ENCODE measurements at regions not wholly inside any gene's neighbourhood (a gene's known extent, or its start where the extent isn't known, plus 50 kb on each side); places are given as distances from the start of the nearest gene placed in this dataset.

- no peak for DNase-seq
Measured at GRCh38 chr3:5270666-5271371, 83.3 kb downstream of the EDEM1 start.

GRCh38 chr3:5271372-5271683, 83.8 kb downstream of the EDEM1 start:
- no peak for DNase-seq

- no peak for DNase-seq
Measured at GRCh38 chr3:5272387-5272786, 84.9 kb downstream of the EDEM1 start.

GRCh38 chr3:5274091-5274490, 86.6 kb downstream of the EDEM1 start:
- DNase-seq, result no peak

- no peak for DNase-seq
Measured at GRCh38 chr3:5275529-5275928, 88.0 kb downstream of the EDEM1 start.

GRCh38 chr3:5276934-5277333, 89.4 kb downstream of the EDEM1 start:
- DNase-seq, result no peak

- no peak for DNase-seq
Measured at GRCh38 chr3:5277612-5278236, 90.2 kb downstream of the EDEM1 start.

GRCh38 chr3:5278666-5279065, 91.2 kb downstream of the EDEM1 start:
- DNase-seq, result no peak

GRCh38 chr3:5282703-5283102, 95.2 kb downstream of the EDEM1 start:
- DNase-seq, result no peak

- DNase-seq, result no peak
Measured at GRCh38 chr3:5285439-5285838, 97.9 kb downstream of the EDEM1 start.

GRCh38 chr3:5290915-5291314, 103.4 kb downstream of the EDEM1 start:
- DNase-seq, result no peak

GRCh38 chr3:5292512-5292911, 105.0 kb downstream of the EDEM1 start:
- DNase-seq, result no peak

- no peak for DNase-seq
Measured at GRCh38 chr3:5293207-5293606, 105.7 kb downstream of the EDEM1 start.

- DNase-seq, result no peak
Measured at GRCh38 chr3:5294356-5294755, 106.8 kb downstream of the EDEM1 start.

- DNase-seq, result no peak
Measured at GRCh38 chr3:5295191-5295690, 107.7 kb downstream of the EDEM1 start.

GRCh38 chr3:5296362-5296761, 108.9 kb downstream of the EDEM1 start:
- no peak for DNase-seq

GRCh38 chr3:5297895-5298294, 110.4 kb downstream of the EDEM1 start:
- DNase-seq, result no peak

- peak in 1 of 5 donors; percentile 10 for DNase-seq
Measured at GRCh38 chr3:5298453-5298852, 110.9 kb downstream of the EDEM1 start.

GRCh38 chr3:5299161-5299560, 111.7 kb downstream of the EDEM1 start:
- DNase-seq, result no peak

- no peak for DNase-seq
Measured at GRCh38 chr3:5300638-5301037, 113.1 kb downstream of the EDEM1 start.

GRCh38 chr3:5301651-5302297, 114.3 kb downstream of the EDEM1 start:
- DNase-seq, result no peak

GRCh38 chr3:5302661-5303060, 115.2 kb downstream of the EDEM1 start:
- DNase-seq, result no peak

GRCh38 chr3:5304188-5304587, 116.7 kb downstream of the EDEM1 start:
- DNase-seq, result no peak

All from T-helper 1 cell (primary cell).